H1 (cell line): ENCODE measurements at regions not wholly inside any gene's neighbourhood (a gene's known extent, or its start where the extent isn't known, plus 50 kb on each side); places are given as distances from the start of the nearest gene placed in this dataset.

Source experiments
- CTCF ChIA-PET: fragments of 300-600 bp; sonication (Branson Sonifier 250); formaldehyde crosslinking; loops from one replicate; lab custom pipeline; 2021; ENCODE audit not compliant: partially characterized antibody; lab: Charles Lee
- POLR2A ChIA-PET: fragments of 300-600 bp; sonication (Branson Sonifier 250); formaldehyde crosslinking; loops from one replicate; lab custom pipeline; 2021; ENCODE audit warnings: inconsistent platforms; ENCODE audit not compliant: partially characterized antibody; lab: Charles Lee
- DNase-seq, 2 experiments: peaks; one replicate each; pipeline versions ENCODE4 v3.0.0 to v3.0.0-alpha.2; 2010 to 2022; ENCODE audit warnings: low spot score in 2 of 2, low read depth in 1 of 2, mixed read lengths in 1 of 2
- FAIRE-seq: peaks from 2 replicates; lab custom pipeline; 2011; peaks lifted over from hg19 to GRCh38; lab: Jason Lieb, UNC
- H2AFZ ChIP-seq: 2 replicates; pipeline ENCODE4 v1.8.1; 2012; ENCODE audit warnings: low read length, inconsistent platforms
- H2AK5ac ChIP-seq: 2 replicates; pipeline ENCODE4 v1.6.1; 2013; ENCODE audit warnings: low read depth, low read length
- H2BK120ac ChIP-seq: replicated peaks from 2 replicates; pipeline ENCODE3; 2013; ENCODE audit warnings: low read depth, low read length, inconsistent platforms
- H2BK12ac ChIP-seq: 2 replicates; pipeline ENCODE4 v1.6.1; 2013; ENCODE audit warnings: low read depth, low read length
- H2BK15ac ChIP-seq: 2 replicates; pipeline ENCODE4 v1.6.1; 2013; ENCODE audit warnings: low read length
- H2BK20ac ChIP-seq: 2 replicates; pipeline ENCODE4 v1.6.1; 2013; ENCODE audit warnings: low read length
- H2BK5ac ChIP-seq: 2 replicates; pipeline ENCODE4 v1.6.1; 2013; ENCODE audit warnings: low read depth, low read length
- H3K14ac ChIP-seq: 2 replicates; pipeline ENCODE4 v1.6.1; 2013; ENCODE audit warnings: inconsistent platforms; ENCODE audit not compliant: insufficient read length
- H3K18ac ChIP-seq: 2 replicates; pipeline ENCODE4 v1.6.1; 2013; ENCODE audit warnings: low read length; ENCODE audit errors: extremely low read depth
- H3K23ac ChIP-seq: 2 replicates; pipeline ENCODE4 v1.6.1; 2013; ENCODE audit warnings: inconsistent platforms; ENCODE audit not compliant: insufficient read length
- H3K23me2 ChIP-seq: 2 replicates; pipeline ENCODE4 v1.6.1; 2013; ENCODE audit warnings: low read depth, low read length
- H3K27ac ChIP-seq: 2 replicates; pipeline ENCODE4 v1.6.1; 2011; ENCODE audit warnings: low read depth, low read length, inconsistent platforms
- H3K27me3 ChIP-seq, 4 experiments: replicated peaks in 1 of 4; 1 replicate in 1 of 4; 2 replicates in 3 of 4; pipeline versions ENCODE4 v1.6.1 to v1.8.1; 2011 to 2013; ENCODE audit warnings: low read length in 3 of 4, mild to moderate bottlenecking in 3 of 4, inconsistent platforms in 2 of 4, mixed read lengths in 2 of 4, moderate library complexity in 1 of 4; ENCODE audit not compliant: control insufficient read depth in 3 of 4, insufficient read depth in 3 of 4; ENCODE audit errors: extremely low read depth in 1 of 4
- H3K36me3 ChIP-seq, 4 experiments: 2 replicates each; pipeline versions ENCODE4 v1.6.1 to v1.8.1; 2011 to 2013; ENCODE audit warnings: mild to moderate bottlenecking in 4 of 4, low read length in 3 of 4, moderate library complexity in 2 of 4, control low read depth in 1 of 4, inconsistent platforms in 1 of 4; ENCODE audit not compliant: insufficient read depth in 4 of 4, control insufficient read depth in 2 of 4
- H3K4ac ChIP-seq: replicated peaks from 2 replicates; pipeline ENCODE3; 2013; ENCODE audit warnings: low read length, low read depth, mixed read lengths, inconsistent platforms; ENCODE audit not compliant: insufficient read length
- H3K4me1 ChIP-seq, 4 experiments: replicated peaks in 1 of 4; 1 replicate in 1 of 4; 2 replicates in 3 of 4; pipeline versions ENCODE4 v1.6.1 to v1.8.1; 2011 to 2013; ENCODE audit warnings: low read length in 3 of 4, inconsistent platforms in 2 of 4, mixed read lengths in 1 of 4; ENCODE audit not compliant: insufficient read depth in 4 of 4, control insufficient read depth in 3 of 4
- H3K4me2 ChIP-seq, 2 experiments: 2 replicates each; pipeline versions ENCODE4 v1.6.1 to v1.8.1; 2011 to 2013; ENCODE audit warnings: low read depth in 2 of 2, low read length in 2 of 2, control low read depth in 1 of 2, inconsistent platforms in 1 of 2, mild to moderate bottlenecking in 1 of 2; ENCODE audit not compliant: insufficient read depth in 1 of 2
- H3K4me3 ChIP-seq, 4 experiments: fragments of 200-600, 300-600 bp in 1 of 4; sonication (generic), shearing (Covaris generic), sonication (Bioruptor Twin) in 1 of 4; 2 replicates each; pipeline versions ENCODE4 v1.5.1 to v1.8.1; 2011 to 2016; ENCODE audit warnings: low read length in 4 of 4, low read depth in 3 of 4, control low read depth in 2 of 4, inconsistent platforms in 2 of 4, mild to moderate bottlenecking in 2 of 4, mixed read lengths in 1 of 4, moderate library complexity in 1 of 4; ENCODE audit not compliant: insufficient read depth in 2 of 4; ENCODE audit errors: extremely low read depth in 1 of 4
- H3K56ac ChIP-seq: replicated peaks from 2 replicates; pipeline ENCODE3; 2013; ENCODE audit warnings: low read depth, mild to moderate bottlenecking, mixed read lengths, low read length, inconsistent platforms; ENCODE audit not compliant: insufficient read length
- H3K79me1 ChIP-seq: 2 replicates; pipeline ENCODE4 v1.6.1; 2013; ENCODE audit warnings: low read depth, low read length, control low read depth
- H3K79me2 ChIP-seq, 2 experiments: 2 replicates each; pipeline versions ENCODE4 v1.6.1 to v1.8.1; 2012 to 2013; ENCODE audit warnings: low read length in 2 of 2, mild to moderate bottlenecking in 2 of 2, inconsistent platforms in 1 of 2; ENCODE audit not compliant: insufficient read depth in 2 of 2, control insufficient read depth in 1 of 2
- H3K9ac ChIP-seq, 4 experiments: replicated peaks in 1 of 4; 1 replicate in 1 of 4; 2 replicates in 3 of 4; pipeline versions ENCODE4 v1.6.1 to v1.8.1; 2011 to 2013; ENCODE audit warnings: low read depth in 3 of 4, low read length in 3 of 4, control low read depth in 2 of 4, mild to moderate bottlenecking in 2 of 4, moderate library complexity in 2 of 4, inconsistent platforms in 1 of 4; ENCODE audit errors: extremely low read depth in 1 of 4
- H3K9me3 ChIP-seq, 2 experiments: 2 replicates each; pipeline versions ENCODE4 v1.6.1 to v1.8.1; 2012 to 2013; ENCODE audit warnings: mild to moderate bottlenecking in 2 of 2, moderate library complexity in 2 of 2, control low read depth in 1 of 2, inconsistent platforms in 1 of 2, low read depth in 1 of 2, low read length in 1 of 2, mixed read lengths in 1 of 2; ENCODE audit not compliant: insufficient read depth in 2 of 2
- H4K20me1 ChIP-seq, 2 experiments: replicated peaks in 1 of 2; 2 replicates each; pipeline versions ENCODE3 to v1.8.1; 2011 to 2013; ENCODE audit warnings: inconsistent platforms in 2 of 2, low read length in 2 of 2, mild to moderate bottlenecking in 1 of 2; ENCODE audit not compliant: insufficient read depth in 2 of 2, control insufficient read depth in 1 of 2
- H4K5ac ChIP-seq: 2 replicates; pipeline ENCODE4 v1.6.1; 2013; ENCODE audit warnings: low read length, low read depth, mixed read lengths, inconsistent platforms; ENCODE audit not compliant: insufficient read length
- H4K8ac ChIP-seq: 2 replicates; pipeline ENCODE4 v1.8.0; 2013; ENCODE audit warnings: mild to moderate bottlenecking, moderate library complexity, low read length, inconsistent platforms; ENCODE audit not compliant: insufficient read depth; ENCODE audit errors: extremely low read depth
- H4K91ac ChIP-seq: replicated peaks from 2 replicates; pipeline ENCODE3; 2013; ENCODE audit warnings: low read length, mixed read lengths, inconsistent platforms; ENCODE audit not compliant: insufficient read length
- BACH1 ChIP-seq: IDR thresholded peaks from 2 replicates; pipeline ENCODE4 v1.6.1; 2012; ENCODE audit warnings: low read length, improper control_type of control experiment
- CHD2 ChIP-seq: IDR thresholded peaks from 2 replicates; pipeline ENCODE4 v1.6.1; 2012; ENCODE audit warnings: low read length, improper control_type of control experiment
- EZH2 ChIP-seq: fragments of 200-600 bp; sonication (generic); IDR thresholded peaks from 2 replicates; pipeline ENCODE4 v1.7.1; 2012; ENCODE audit warnings: low read depth, mild to moderate bottlenecking, moderate library complexity, low read length, inconsistent platforms; ENCODE audit not compliant: severe bottlenecking
- KDM1A ChIP-seq: fragments of 200-600, 300-600 bp; sonication (generic); IDR thresholded peaks from 2 replicates; pipeline ENCODE4 v1.7.1; 2016; ENCODE audit warnings: mild to moderate bottlenecking, low read length, borderline replicate concordance
- KDM4A ChIP-seq: IDR thresholded peaks from one replicate; pipeline ENCODE4 v1.7.1; 2012; ENCODE audit warnings: low read depth, mild to moderate bottlenecking, moderate library complexity, low read length, inconsistent platforms; ENCODE audit not compliant: severe bottlenecking
- MAFK ChIP-seq: IDR thresholded peaks from 2 replicates; pipeline ENCODE4 v1.6.1; 2012; ENCODE audit warnings: low read depth, mild to moderate bottlenecking, improper control_type of control experiment, low read length
- RAD21 ChIP-seq, 2 experiments: IDR thresholded peaks in 1 of 2; conservative IDR thresholded peaks in 1 of 2; 2 replicates each; pipeline ENCODE4 v1.6.1; 2011; ENCODE audit warnings: low read depth in 2 of 2, low read length in 2 of 2, improper control_type of control experiment in 1 of 2, inconsistent platforms in 1 of 2, mild to moderate bottlenecking in 1 of 2, moderate library complexity in 1 of 2
- RNF2 ChIP-seq: fragments of 200-900, 300-1000 bp; sonication (generic); IDR thresholded peaks from 2 replicates; pipeline ENCODE4 v1.7.1; 2016; ENCODE audit warnings: borderline replicate concordance, low read depth, mild to moderate bottlenecking, antibody characterized with exemption, low read length; ENCODE audit not compliant: poor library complexity, severe bottlenecking; ENCODE audit errors: missing control alignments
- SAP30 ChIP-seq: fragments of 300-600 bp; sonication (generic); IDR thresholded peaks from 2 replicates; pipeline ENCODE4 v1.7.1; 2012; ENCODE audit warnings: low read length, moderate library complexity, mild to moderate bottlenecking, inconsistent platforms; ENCODE audit not compliant: insufficient read depth, insufficient replicate concordance
- SIRT6 ChIP-seq: IDR thresholded peaks from one replicate; pipeline ENCODE4 v1.7.1; 2012; ENCODE audit warnings: low read length, inconsistent platforms
- SIX5 ChIP-seq: IDR thresholded peaks from 2 replicates; pipeline ENCODE4 v1.6.1; 2011; ENCODE audit warnings: mild to moderate bottlenecking, low read depth, low read length
- SP2 ChIP-seq: IDR thresholded peaks from 2 replicates; pipeline ENCODE4 v1.6.1; 2012; ENCODE audit warnings: mild to moderate bottlenecking, low read length, inconsistent platforms
- YY1 ChIP-seq: IDR thresholded peaks from 2 replicates; pipeline ENCODE4 v1.6.1; 2011; ENCODE audit warnings: low read depth, mild to moderate bottlenecking, low read length
- WGBS, 2 experiments: shearing (Covaris generic) in 1 of 2; methylation state at CpG; one replicate each; pipeline versions ENCODE4 v1.1.6 to v1.1.7; 2013 to 2015; ENCODE audit warnings: low lambda C conversion rate in 2 of 2, mixed read lengths in 2 of 2, inconsistent platforms in 1 of 2, low coverage in 1 of 2, missing lambda C conversion rate in 1 of 2; ENCODE audit not compliant: insufficient replicate concordance in 2 of 2, insufficient coverage in 1 of 2, insufficient read length in 1 of 2; ENCODE audit errors: extremely low coverage in 1 of 2, missing lambda C conversion rate in 1 of 2; 5-methylcytosine and 5-hydroxymethylcytosine counted together
- TF ChIP-seq, protein P1 (sequence below): IDR thresholded peaks from 2 replicates; pipeline ENCODE4 v1.6.1; 2012; ENCODE audit warnings: inconsistent platforms

DNA sequence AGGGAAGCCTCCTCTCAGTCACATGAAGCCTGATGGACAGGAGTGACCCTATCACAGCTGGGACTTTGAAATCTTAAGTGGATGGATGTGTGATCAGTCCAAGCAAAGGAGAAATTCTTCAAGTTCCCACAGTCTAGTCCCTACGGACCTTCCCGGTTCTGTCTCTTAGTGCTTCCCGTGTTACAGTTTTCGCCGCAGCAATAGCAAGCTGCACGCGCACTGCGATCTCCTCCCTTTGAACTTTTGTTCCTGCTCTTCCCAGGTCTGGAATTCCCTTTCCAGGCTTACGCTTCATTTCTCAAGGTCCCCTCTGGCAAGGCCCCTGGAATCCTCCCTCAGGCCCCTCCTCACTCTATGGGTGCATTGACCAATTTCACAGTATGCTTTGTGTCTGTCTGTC lies 89.2 kb downstream of the VEGFA start:
- FAIRE-seq (no peak), DNase-seq (no peak)
- H3K9ac ChIP-seq: no peak overlapping the region
- H2BK12ac ChIP-seq: no peak overlapping the region
- peaks cover 2% of the 10 kb centered on the region; the same call in 1 of the 2 replicates for H3K79me1 ChIP-seq
- no peak overlapping the region for H2AFZ ChIP-seq
- H3K79me2 ChIP-seq: no peaks in the 10 kb centered on the region; a peak in 1 of 4 replicates
- H3K27me3 ChIP-seq: no peaks in the 10 kb centered on the region
- H2BK5ac ChIP-seq: no peak overlapping the region
- no peak overlapping the region for H3K14ac ChIP-seq
- no peak overlapping the region for H2BK20ac ChIP-seq
- ChIA-PET POLR2A (interaction anchor here (0.9 kb wide), 1 partner anchor 11 kb away, joined by 3 read pairs; no protein-coding TSS in a partner anchor), CTCF (interaction anchor here (1.0 to 8.9 kb wide), 11 partner anchors 11 to 92 kb away, joined by 3 to 79 read pairs (median 7); partner anchors contain the start of gene VEGFA)
- H3K4me2 ChIP-seq: no peak overlapping the region
- H3K36me3 ChIP-seq: no peaks in the 10 kb centered on the region
- H3K27ac ChIP-seq: no peak overlapping the region
- no peak overlapping the region for H2AK5ac ChIP-seq
- H2BK15ac ChIP-seq: no peak overlapping the region
- no peak overlapping the region for H2BK120ac ChIP-seq
- H4K20me1 ChIP-seq: peaks cover 0 to 2% of the 10 kb centered on the region in 2 experiments
- H3K4me3 ChIP-seq: no peak overlapping the region
- H3K56ac ChIP-seq: no peak overlapping the region
- H4K8ac ChIP-seq: no peak overlapping the region
- H3K4ac ChIP-seq: no peak overlapping the region
- no peak overlapping the region for H3K23ac ChIP-seq
- H4K5ac ChIP-seq: no peak overlapping the region
- H4K91ac ChIP-seq: no peak overlapping the region
- peaks cover 0 to 4% (median 3%) of the 10 kb centered on the region in 4 experiments; a peak in 4 of 7 replicates for H3K4me1 ChIP-seq
- H3K23me2 ChIP-seq: no peaks in the 10 kb centered on the region
- WGBS, 2 experiments: 90% methylated on average over 9 of the region's 9 CpGs; no CpG with 5 or more reads in 1 of the 2 experiments
- H3K18ac ChIP-seq: no peak overlapping the region; the same call in 1 of the 2 replicates
- no peaks in the 10 kb centered on the region for H3K9me3 ChIP-seq
- TF ChIP-seq MAFK (no peak), KDM4A (no peak), EZH2 (no peak), YY1 (no peak), BACH1 (no peak), KDM1A (no peak), RNF2 (no peak), RAD21 (IDR thresholded peaks at IDR 0.05 in 1 of 2, conservative IDR thresholded peaks at IDR 0.05 in 1 of 2; ENCODE audit: low read depth in 2 of 2, low read length in 2 of 2) (no peak), SIX5 (no peak), SAP30 (no peak), SIRT6 (no peak), SP2 (no peak), CHD2 (no peak)
- TF ChIP-seq, protein P1, sequence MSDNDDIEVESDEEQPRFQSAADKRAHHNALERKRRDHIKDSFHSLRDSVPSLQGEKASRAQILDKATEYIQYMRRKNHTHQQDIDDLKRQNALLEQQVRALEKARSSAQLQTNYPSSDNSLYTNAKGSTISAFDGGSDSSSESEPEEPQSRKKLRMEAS: no peak
